Activated T-cell treated with anti-CD3 and anti-CD28 coated beads, Interleukin-2, amount 50 U/mL, for 1 hour (primary cell): ENCODE measurements at regions not wholly inside any gene's neighbourhood (a gene's known extent, or its start where the extent isn't known, plus 50 kb on each side); places are given as distances from the start of the nearest gene placed in this dataset.

Source experiments
- DNase-seq: peaks from one replicate; pipeline ENCODE4 v3.0.0-alpha.2; 2020

- no peak for DNase-seq
These were observed 104.2 kb upstream of the SDK1 start for GRCh38 chr7:3196629-3197400.

GRCh38 chr7:3197567-3198213 lies 103.4 kb upstream of the SDK1 start:
- DNase-seq, result no peak

- no peak for DNase-seq
These were observed 102.7 kb upstream of the SDK1 start for GRCh38 chr7:3198316-3198715.

- no peak for DNase-seq
These were observed 100.5 kb upstream of the SDK1 start for GRCh38 chr7:3200504-3200903.

GRCh38 chr7:3201306-3201705 lies 99.7 kb upstream of the SDK1 start:
- no peak for DNase-seq

- DNase-seq, result no peak
These were observed 98.9 kb upstream of the SDK1 start for GRCh38 chr7:3201937-3202710.

- no peak for DNase-seq
These were observed 96.5 kb upstream of the SDK1 start for GRCh38 chr7:3204526-3204925.

- DNase-seq, result no peak
These were observed 95.0 kb upstream of the SDK1 start for GRCh38 chr7:3206101-3206500.

GRCh38 chr7:3206771-3207191 lies 94.3 kb upstream of the SDK1 start:
- no peak for DNase-seq

GRCh38 chr7:3207387-3207902 lies 93.6 kb upstream of the SDK1 start:
- no peak for DNase-seq

- DNase-seq, result no peak
These were observed 90.5 kb upstream of the SDK1 start for GRCh38 chr7:3210531-3210930.

GRCh38 chr7:3214090-3214413 lies 87.0 kb upstream of the SDK1 start:
- no peak for DNase-seq

GRCh38 chr7:3215624-3216585 lies 85.1 kb upstream of the SDK1 start:
- DNase-seq, result no peak

GRCh38 chr7:3217166-3217565 lies 83.9 kb upstream of the SDK1 start:
- no peak for DNase-seq

GRCh38 chr7:3218411-3219225 lies 82.4 kb upstream of the SDK1 start:
- DNase-seq, result no peak

GRCh38 chr7:3229904-3230470 lies 71.1 kb upstream of the SDK1 start:
- no peak for DNase-seq

GRCh38 chr7:3230908-3231307 lies 70.1 kb upstream of the SDK1 start:
- DNase-seq, result no peak

- no peak for DNase-seq
These were observed 68.8 kb upstream of the SDK1 start for GRCh38 chr7:3232228-3232627.

GRCh38 chr7:3233301-3233700 lies 67.8 kb upstream of the SDK1 start:
- no peak for DNase-seq

- no peak for DNase-seq
These were observed 67.0 kb upstream of the SDK1 start for GRCh38 chr7:3234051-3234450.

- DNase-seq, result no peak
These were observed 66.2 kb upstream of the SDK1 start for GRCh38 chr7:3234851-3235250.
